Heart left ventricle (tissue), 16 donors: ENCODE measurements at regions not wholly inside any gene's neighbourhood (a gene's known extent, or its start where the extent isn't known, plus 50 kb on each side); places are given as distances from the start of the nearest gene placed in this dataset.
"Not testable (repeated sequence)": the region's sequence is repeated elsewhere in the genome, so short reads cannot be mapped to it uniquely, and the experiment has no call there.

Source experiments
- ATAC-seq, 4 donors: fragments of 200-7000 bp; cut with Tn5 transposase; one replicate each; pipeline ENCODE4 v1.9.1; 2020 to 2022; ENCODE audit warnings: moderate library complexity in 4 of 4, mild to moderate bottlenecking in 3 of 4, moderate number of reproducible peaks in 1 of 4
- DNase-seq, 5 donors: peaks; one replicate each; pipeline ENCODE4 v3.0.0-alpha.2; 2020
- H3K27ac ChIP-seq, 12 donors: fragments of 200-600 bp; sonication (generic) in 4 of 12; one replicate each; pipeline versions ENCODE4 v1.5.0 to v1.8.0; 2016 to 2022; ENCODE audit warnings: mild to moderate bottlenecking in 2 of 12
- H3K27me3 ChIP-seq, 9 donors: fragments of 200-600 bp; sonication (generic) in 2 of 9; one replicate each; pipeline versions ENCODE4 v1.5.1 to v1.8.0; 2016 to 2022; ENCODE audit warnings: mild to moderate bottlenecking in 3 of 9
- H3K36me3 ChIP-seq, 9 donors: fragments of 200-600 bp; sonication (generic) in 2 of 9; one replicate each; pipeline versions ENCODE4 v1.5.0 to v1.8.0; 2018 to 2022; ENCODE audit warnings: mild to moderate bottlenecking in 2 of 9
- H3K4me1 ChIP-seq, 12 donors: fragments of 200-600 bp; sonication (generic) in 4 of 12; one replicate each; pipeline versions ENCODE4 v1.5.0 to v1.8.0; 2016 to 2022; ENCODE audit warnings: mild to moderate bottlenecking in 3 of 12
- H3K4me3 ChIP-seq, 12 donors: fragments of 200-600 bp; sonication (generic) in 4 of 12; one replicate each; pipeline versions ENCODE4 v1.5.0 to v1.8.0; 2017 to 2022; ENCODE audit warnings: mild to moderate bottlenecking in 9 of 12, moderate library complexity in 4 of 12
- H3K9me3 ChIP-seq, 12 donors: fragments of 200-600 bp; sonication (generic) in 4 of 12; one replicate each; pipeline versions ENCODE4 v1.5.0 to v1.8.0; 2016 to 2022; ENCODE audit warnings: mild to moderate bottlenecking in 1 of 12
- CTCF ChIP-seq, 12 donors: fragments of 200-600 bp; sonication (generic) in 4 of 12; IDR thresholded peaks; one replicate each; pipeline versions ENCODE4 v1.5.0 to v1.8.0; 2018 to 2022; ENCODE audit warnings: antibody characterized with exemption in 12 of 12, mild to moderate bottlenecking in 5 of 12
- POLR2A ChIP-seq, 2 donors: fragments of 450-650 bp; IDR thresholded peaks; one replicate each; pipeline ENCODE4 v1.6.1; 2017; ENCODE audit warnings: antibody characterized with exemption in 2 of 2, mild to moderate bottlenecking in 2 of 2, moderate library complexity in 2 of 2
- WGBS, 4 donors: extraction: QIAGEN DNeasy Blood & Tissue Kit in 2 of 4; methylation state at CpG; one replicate each; pipeline versions ENCODE4 v1.1.5 to v1.1.7; 2013 to 2018; 5-methylcytosine and 5-hydroxymethylcytosine counted together
- intact Hi-C, 10 donors: fragments of 100-400 bp; cut with DNase I; formaldehyde crosslinking; loops; one replicate each; pipeline versions ENCODE4 v1.11.1 to v1.14.2; 2022
- donor health status: ischemic (EF 13 %, LVEDD 7.1; RV severe dilation, severe dysfunction).
- donor health status: healthy with polysubstance abuse.
- donor health status: DM: no; HTN: yes; CAD: no.
- donor health status: DM: no; HTN: no; CAD: no.
- donor health status: ischemic (EF 25% LVEDD 6.9; RV normal size, moderate dysfunction).
- donor health status: ischemic (EF 25% LVEDD 5.7; RV mildly dilated, moderate dysfunction).
- donor health status: healthy.
- donor health status: DM: yes; HTN: yes; CAD: no.
- donor health status: ischemic (EF 35%, LVEDD 5.7; RV mildly dilated, moderate dysfunction).
- donor health status: nonischemic (EF 11% LVEDD 7.7; RV severe dilation, severe dysfunction).
- donor health status: DM: yes; HTN: yes; CAD: no.
- donor health status: PGD.
- donor health status: ischemic (EF 29% LVEDD 5.4; RV normal size, mild dysfunction).
- donor health status: nonischemic (EF 23%, LVEDD 6.1; RV moderate dilation, normal function).

GRCh38 chr13:109271555-109272541 is 514.5 kb downstream of the IRS2 start:
- DNase-seq = no peak
- 82 to 87% (median 86%) methylated on average over 7 of the region's 7 CpGs for WGBS, 4 donors
- ATAC-seq = no peak
- H3K27me3 ChIP-seq = no peaks in the 10 kb centered on the region
- TF ChIP-seq CTCF (IDR thresholded peaks at IDR 0.05) (no peak), POLR2A (IDR thresholded peaks at IDR 0.05) (no peak)
- H3K27ac ChIP-seq = no peak overlapping the region
- no peaks in the 10 kb centered on the region for H3K9me3 ChIP-seq
- H3K4me1 ChIP-seq = peaks cover 0 to 11% (median 3%) of the 10 kb centered on the region in 12 donors
- intact Hi-C loops = no loop called here
- no peaks in the 10 kb centered on the region for H3K36me3 ChIP-seq
- H3K4me3 ChIP-seq = no peak overlapping the region

DNA sequence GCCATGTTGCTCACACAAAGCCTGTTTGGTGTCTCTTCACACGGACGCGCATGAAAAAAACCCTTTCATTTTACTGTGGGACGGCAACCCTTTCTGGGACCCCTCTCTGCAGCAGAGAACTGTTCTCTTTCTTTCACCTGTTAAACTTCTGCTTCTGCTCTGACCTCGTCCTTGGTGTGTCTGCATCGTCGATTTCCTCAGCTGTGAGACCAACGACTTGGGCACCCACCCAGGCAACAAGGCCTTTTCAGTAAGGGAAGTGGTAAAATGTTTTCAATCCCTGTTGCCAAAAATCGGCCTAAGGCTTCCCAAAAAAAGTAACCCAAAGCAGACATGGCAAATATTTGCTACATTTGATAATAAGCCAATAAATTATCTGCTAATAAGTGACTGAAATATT is 515.3 kb downstream of the IRS2 start:
- H3K9me3 ChIP-seq = no peaks in the 10 kb centered on the region
- no peak overlapping the region for H3K4me3 ChIP-seq
- no peaks in the 10 kb centered on the region for H3K27me3 ChIP-seq
- intact Hi-C loops = no loop called here
- ATAC-seq (no peak), DNase-seq (no peak)
- TF ChIP-seq CTCF (IDR thresholded peaks at IDR 0.05) (no peak), POLR2A (IDR thresholded peaks at IDR 0.05) (no peak)
- no peaks in the 10 kb centered on the region for H3K36me3 ChIP-seq
- WGBS, 4 donors = 63 to 84% (median 70%) methylated on average over 9 of the region's 9 CpGs
- no peak overlapping the region for H3K27ac ChIP-seq
- peaks cover 0 to 11% (median 3%) of the 10 kb centered on the region in 12 donors for H3K4me1 ChIP-seq

- 81 to 94% (median 84%) methylated on average over 4 of the region's 4 CpGs for WGBS, 4 donors
- H3K27me3 ChIP-seq, DNase-seq, H3K27ac ChIP-seq, intact Hi-C loops, ATAC-seq, H3K4me3 ChIP-seq, H3K36me3 ChIP-seq, H3K9me3 ChIP-seq: not testable (repeated sequence)
- peaks cover 0 to 10% (median 1%) of the 10 kb centered on the region in 12 donors for H3K4me1 ChIP-seq
Measured at GRCh38 chr13:109269381-109269780, 517.0 kb downstream of the IRS2 start.

GRCh38 chr13:109268492-109268891 is 517.9 kb downstream of the IRS2 start:
- DNase-seq, H3K36me3 ChIP-seq, intact Hi-C loops, H3K4me1 ChIP-seq, ATAC-seq, H3K27me3 ChIP-seq, H3K9me3 ChIP-seq, H3K27ac ChIP-seq, H3K4me3 ChIP-seq: not testable (repeated sequence)
- WGBS, 4 donors = 88 to 95% (median 93%) methylated on average over 3 of the region's 3 CpGs

GRCh38 chr13:109267400-109267799 is 519.0 kb downstream of the IRS2 start:
- H3K9me3 ChIP-seq, H3K27me3 ChIP-seq, H3K36me3 ChIP-seq, H3K4me1 ChIP-seq, DNase-seq, H3K27ac ChIP-seq, intact Hi-C loops, ATAC-seq, H3K4me3 ChIP-seq: not testable (repeated sequence)
- 70 to 90% (median 83%) methylated on average over 3 to 4 of the region's 4 CpGs for WGBS, 4 donors

GRCh38 chr13:109265438-109265742 is 521.0 kb downstream of the IRS2 start:
- H3K9me3 ChIP-seq, H3K4me1 ChIP-seq, ATAC-seq, H3K27ac ChIP-seq, H3K36me3 ChIP-seq, DNase-seq, intact Hi-C loops, H3K4me3 ChIP-seq, H3K27me3 ChIP-seq: not testable (repeated sequence)
- 77 to 81% (median 81%) methylated on average over 8 of the region's 8 CpGs for WGBS, 4 donors

DNA sequence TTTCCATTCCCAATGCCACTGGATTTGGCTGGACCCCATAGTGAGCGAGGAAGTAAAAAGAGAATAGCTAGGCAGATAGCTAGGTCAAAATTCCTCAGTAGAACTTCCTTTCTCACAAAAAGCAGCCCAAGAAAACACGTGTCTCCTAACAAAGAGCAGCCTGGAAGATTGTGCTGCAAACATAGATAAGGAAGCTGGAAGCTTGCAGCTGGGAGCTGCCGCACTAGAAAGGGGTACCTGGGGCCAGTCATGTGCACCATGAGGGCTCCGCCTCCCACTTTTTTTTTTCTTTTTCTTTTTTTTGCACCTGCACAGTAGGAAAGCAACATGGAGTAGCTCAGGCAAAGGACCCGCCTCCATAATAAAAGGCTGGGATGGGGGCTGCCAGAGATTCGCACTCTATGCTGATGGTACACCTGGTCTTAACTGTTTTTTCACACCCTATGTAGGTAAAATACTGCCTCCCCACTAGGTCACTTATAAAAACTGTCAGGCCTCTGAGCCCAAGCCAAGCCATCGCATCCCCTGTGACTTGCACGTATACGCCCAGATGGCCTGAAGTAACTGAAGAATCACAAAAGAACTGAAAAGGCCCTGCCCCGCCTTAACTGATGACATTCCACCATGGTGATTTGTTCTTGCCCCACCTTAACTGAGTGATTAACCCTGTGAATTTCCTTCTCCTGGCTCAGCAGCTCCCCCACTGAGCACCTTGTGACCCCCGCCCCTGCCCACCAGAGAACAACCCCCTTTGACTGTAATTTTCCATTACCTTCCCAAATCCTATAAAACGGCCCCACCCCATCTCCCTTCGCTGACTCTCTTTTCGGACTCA is 521.6 kb downstream of the IRS2 start:
- WGBS, 4 donors = 62 to 68% (median 64%) methylated on average over 12 to 14 of the region's 14 CpGs
- H3K36me3 ChIP-seq, H3K27ac ChIP-seq, H3K4me3 ChIP-seq, intact Hi-C loops, H3K4me1 ChIP-seq, DNase-seq, H3K9me3 ChIP-seq, H3K27me3 ChIP-seq: not testable (repeated sequence)
- peak in 2 of 4 donors; percentile 29 to 59 for ATAC-seq

DNA sequence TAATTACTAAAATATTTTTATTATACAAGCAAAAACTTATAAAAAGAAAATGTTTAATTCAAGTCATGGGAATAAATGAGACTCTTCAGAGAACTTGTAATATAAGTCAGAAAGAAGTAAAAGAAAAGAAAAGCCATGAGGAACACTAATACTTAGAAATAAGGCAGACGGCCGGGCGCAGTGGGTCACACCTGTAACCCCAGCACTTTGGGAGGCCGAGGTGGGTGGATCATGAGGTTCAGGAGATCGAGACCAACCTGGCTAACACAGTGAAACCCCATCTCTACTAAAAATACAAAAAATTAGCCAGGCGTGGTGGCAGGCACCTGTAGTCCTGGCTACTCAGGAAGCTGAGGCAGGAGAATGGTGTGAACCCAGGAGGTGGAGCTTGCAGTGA is 528.6 kb downstream of the IRS2 start:
- intact Hi-C loops, H3K36me3 ChIP-seq, ATAC-seq, H3K4me3 ChIP-seq, DNase-seq, H3K27me3 ChIP-seq: not testable (repeated sequence)
- H3K4me1 ChIP-seq = peaks cover 0 to 11% (median 0%) of the 10 kb centered on the region in 12 donors
- peaks cover 0 to 11% (median 0%) of the 10 kb centered on the region in 12 donors for H3K9me3 ChIP-seq
- 82 to 92% (median 88%) methylated on average over 6 of the region's 6 CpGs for WGBS, 4 donors
- H3K27ac ChIP-seq = peak overlapping the region in 9 of 12 donors; percentile 45 to 93 (median 79)
